ENCODE measurements at regions not wholly inside any gene's neighbourhood (a gene's known extent, or its start where the extent isn't known, plus 50 kb on each side); places are given as distances from the start of the nearest gene placed in this dataset.
"Not testable (repeated sequence)": the region's sequence is repeated elsewhere in the genome, so short reads cannot be mapped to it uniquely, and the experiment has no call there.

- H3K36me3 Mint-ChIP-seq (ENCODE audit: low read depth) = no peaks in the 10 kb centered on the region
- no peak overlapping the region for H3K27ac Mint-ChIP-seq
- H3K4me1 Mint-ChIP-seq (ENCODE audit: low read depth) = no peaks in the 10 kb centered on the region
- H3K27me3 Mint-ChIP-seq = no peaks in the 10 kb centered on the region
- no peak overlapping the region for H3K4me3 Mint-ChIP-seq
- peaks cover under 1% of the 10 kb centered on the region for H3K9me3 Mint-ChIP-seq
Observed at GRCh38 chr14:53714495-53715192, 242.0 kb downstream of the BMP4 start.

GRCh38 chr14:53712901-53713300 lies 243.7 kb downstream of the BMP4 start:
- H3K36me3 Mint-ChIP-seq (ENCODE audit: low read depth); H3K4me1 Mint-ChIP-seq (ENCODE audit: low read depth); H3K4me3 Mint-ChIP-seq; H3K27ac Mint-ChIP-seq; H3K9me3 Mint-ChIP-seq; H3K27me3 Mint-ChIP-seq: not testable (repeated sequence)

- Mint-ChIP-seq H3K9me3 (peaks cover 5% of the 10 kb centered on the region), H3K4me3 (no peak overlapping the region), H3K4me1 (ENCODE audit: low read depth) (no peaks in the 10 kb centered on the region)
Observed at GRCh38 chr14:53711205-53711604, 245.4 kb downstream of the BMP4 start.

GRCh38 chr14:53710615-53711014 lies 246.0 kb downstream of the BMP4 start:
- Mint-ChIP-seq H3K27me3 (peaks cover 3% of the 10 kb centered on the region), H3K27ac (no peak overlapping the region), H3K4me3 (no peak overlapping the region), H3K9me3 (peaks cover 5% of the 10 kb centered on the region), H3K4me1 (ENCODE audit: low read depth) (no peaks in the 10 kb centered on the region), H3K36me3 (ENCODE audit: low read depth) (no peaks in the 10 kb centered on the region)

More at GRCh38 chr14:53711205-53711604, 245.4 kb downstream of the BMP4 start:
- Mint-ChIP-seq H3K27me3 (peaks cover 3% of the 10 kb centered on the region), H3K36me3 (ENCODE audit: low read depth) (no peaks in the 10 kb centered on the region), H3K27ac (no peak overlapping the region)

GRCh38 chr14:53709381-53709780 lies 247.2 kb downstream of the BMP4 start:
- no peak overlapping the region for H3K4me3 Mint-ChIP-seq
- no peaks in the 10 kb centered on the region for H3K4me1 Mint-ChIP-seq (ENCODE audit: low read depth)

GRCh38 chr14:53703457-53703856 lies 253.2 kb downstream of the BMP4 start:
- H3K36me3 Mint-ChIP-seq (ENCODE audit: low read depth) = no peaks in the 10 kb centered on the region
- no peak overlapping the region for H3K4me3 Mint-ChIP-seq
- H3K27me3 Mint-ChIP-seq = peaks cover 3% of the 10 kb centered on the region
- H3K9me3 Mint-ChIP-seq = peaks cover 19% of the 10 kb centered on the region
- H3K4me1 Mint-ChIP-seq (ENCODE audit: low read depth) = no peaks in the 10 kb centered on the region
- no peak overlapping the region for H3K27ac Mint-ChIP-seq

More at GRCh38 chr14:53709381-53709780, 247.2 kb downstream of the BMP4 start:
- no peak overlapping the region for H3K27ac Mint-ChIP-seq
- H3K27me3 Mint-ChIP-seq = peaks cover 3% of the 10 kb centered on the region
- H3K36me3 Mint-ChIP-seq (ENCODE audit: low read depth) = no peaks in the 10 kb centered on the region
- H3K9me3 Mint-ChIP-seq = peaks cover 5% of the 10 kb centered on the region

- H3K27ac Mint-ChIP-seq = no peak overlapping the region
- H3K4me3 Mint-ChIP-seq = no peak overlapping the region
- no peaks in the 10 kb centered on the region for H3K4me1 Mint-ChIP-seq (ENCODE audit: low read depth)
- H3K36me3 Mint-ChIP-seq (ENCODE audit: low read depth) = no peaks in the 10 kb centered on the region
- H3K9me3 Mint-ChIP-seq = peaks cover 15% of the 10 kb centered on the region
- no peaks in the 10 kb centered on the region for H3K27me3 Mint-ChIP-seq
Observed at GRCh38 chr14:53701108-53701875, 255.3 kb downstream of the BMP4 start.

GRCh38 chr14:53696217-53696965 lies 260.2 kb downstream of the BMP4 start:
- H3K9me3 Mint-ChIP-seq = peaks cover 13% of the 10 kb centered on the region
- H3K27me3 Mint-ChIP-seq = no peaks in the 10 kb centered on the region
- no peaks in the 10 kb centered on the region for H3K4me1 Mint-ChIP-seq (ENCODE audit: low read depth)
- H3K36me3 Mint-ChIP-seq (ENCODE audit: low read depth) = no peaks in the 10 kb centered on the region
- no peak overlapping the region for H3K27ac Mint-ChIP-seq
- no peak overlapping the region for H3K4me3 Mint-ChIP-seq

- Mint-ChIP-seq H3K4me1 (ENCODE audit: low read depth) (no peaks in the 10 kb centered on the region), H3K27ac (no peak overlapping the region), H3K27me3 (no peaks in the 10 kb centered on the region), H3K4me3 (no peak overlapping the region), H3K9me3 (peaks cover 10% of the 10 kb centered on the region), H3K36me3 (ENCODE audit: low read depth) (no peaks in the 10 kb centered on the region)
Observed at GRCh38 chr14:53695692-53696214, 260.9 kb downstream of the BMP4 start.

GRCh38 chr14:53692885-53693284 lies 263.7 kb downstream of the BMP4 start:
- peaks cover 6% of the 10 kb centered on the region for H3K27me3 Mint-ChIP-seq
- no peak overlapping the region for H3K27ac Mint-ChIP-seq
- no peaks in the 10 kb centered on the region for H3K9me3 Mint-ChIP-seq
- H3K4me3 Mint-ChIP-seq = no peak overlapping the region
- no peaks in the 10 kb centered on the region for H3K4me1 Mint-ChIP-seq (ENCODE audit: low read depth)
- H3K36me3 Mint-ChIP-seq (ENCODE audit: low read depth) = no peaks in the 10 kb centered on the region

- no peaks in the 10 kb centered on the region for H3K4me1 Mint-ChIP-seq (ENCODE audit: low read depth)
- H3K9me3 Mint-ChIP-seq = no peaks in the 10 kb centered on the region
- no peak overlapping the region for H3K4me3 Mint-ChIP-seq
- H3K27ac Mint-ChIP-seq = no peak overlapping the region
- H3K27me3 Mint-ChIP-seq = peaks cover 6% of the 10 kb centered on the region
- H3K36me3 Mint-ChIP-seq (ENCODE audit: low read depth) = no peaks in the 10 kb centered on the region
Observed at GRCh38 chr14:53692451-53692850, 264.2 kb downstream of the BMP4 start.

GRCh38 chr14:53683229-53683628 lies 273.4 kb downstream of the BMP4 start:
- H3K9me3 Mint-ChIP-seq = peaks cover 3% of the 10 kb centered on the region
- H3K36me3 Mint-ChIP-seq (ENCODE audit: low read depth) = no peaks in the 10 kb centered on the region
- H3K4me1 Mint-ChIP-seq (ENCODE audit: low read depth) = no peaks in the 10 kb centered on the region
- H3K4me3 Mint-ChIP-seq = no peak overlapping the region
- H3K27ac Mint-ChIP-seq = no peak overlapping the region
- H3K27me3 Mint-ChIP-seq = no peaks in the 10 kb centered on the region

GRCh38 chr14:53672526-53672925 lies 284.1 kb downstream of the BMP4 start:
- no peak overlapping the region for H3K4me3 Mint-ChIP-seq
- H3K36me3 Mint-ChIP-seq (ENCODE audit: low read depth) = no peaks in the 10 kb centered on the region
- no peak overlapping the region for H3K27ac Mint-ChIP-seq
- no peaks in the 10 kb centered on the region for H3K27me3 Mint-ChIP-seq
- no peaks in the 10 kb centered on the region for H3K4me1 Mint-ChIP-seq (ENCODE audit: low read depth)
- H3K9me3 Mint-ChIP-seq = peaks cover 7% of the 10 kb centered on the region

GRCh38 chr14:53670701-53671100 lies 285.9 kb downstream of the BMP4 start:
- H3K4me3 Mint-ChIP-seq = no peak overlapping the region
- no peaks in the 10 kb centered on the region for H3K4me1 Mint-ChIP-seq (ENCODE audit: low read depth)
- H3K27ac Mint-ChIP-seq = no peak overlapping the region
- H3K27me3 Mint-ChIP-seq = peaks cover 4% of the 10 kb centered on the region
- no peaks in the 10 kb centered on the region for H3K36me3 Mint-ChIP-seq (ENCODE audit: low read depth)
- peaks cover 7% of the 10 kb centered on the region for H3K9me3 Mint-ChIP-seq

- H3K36me3 Mint-ChIP-seq (ENCODE audit: low read depth) = no peaks in the 10 kb centered on the region
- H3K27ac Mint-ChIP-seq = no peak overlapping the region
- peaks cover 4% of the 10 kb centered on the region for H3K27me3 Mint-ChIP-seq
- peaks cover 4% of the 10 kb centered on the region for H3K9me3 Mint-ChIP-seq
- H3K4me1 Mint-ChIP-seq (ENCODE audit: low read depth) = no peaks in the 10 kb centered on the region
- no peak overlapping the region for H3K4me3 Mint-ChIP-seq
Observed at GRCh38 chr14:53668897-53669296, 287.7 kb downstream of the BMP4 start.

Measured in stimulated activated naive CD8-positive, alpha-beta T cell treated with anti-CD3 and anti-CD28 coated beads, Interleukin-15, Interleukin-2, amounts not matched to agents 100 ng/mL and 50 ng/mL, for 24 hours (primary cell).